ENCODE measurements at regions not wholly inside any gene's neighbourhood (a gene's known extent, or its start where the extent isn't known, plus 50 kb on each side); places are given as distances from the start of the nearest gene placed in this dataset.

GRCh38 chr2:226312155-226312554, 487.5 kb downstream of the IRS1 start:
- TF ChIP-seq CTCF (IDR thresholded peaks at IDR 0.05; ENCODE audit: borderline replicate concordance, extremely low read depth, low read length, poor library complexity, severe bottlenecking): no peak
- no peak for TF ChIP-seq EZH2 (IDR thresholded peaks at IDR 0.05; ENCODE audit: borderline replicate concordance, low read depth, low read length, severe bottlenecking)
- no peaks in the 10 kb centered on the region for H3K27me3 ChIP-seq (ENCODE audit: insufficient read depth, low read length, poor library complexity)
- no peaks in the 10 kb centered on the region for H3K4me1 ChIP-seq (ENCODE audit: insufficient read depth, low read length)
- no peaks in the 10 kb centered on the region for H3K79me2 ChIP-seq (ENCODE audit: insufficient read depth, low read length)
- H3K27ac ChIP-seq (ENCODE audit: low read length): no peak overlapping the region
- H3K4me3 ChIP-seq (ENCODE audit: low read depth in 1 of 2, low read length in 2 of 2): no peak overlapping the region
- no peak overlapping the region for H3K9ac ChIP-seq (ENCODE audit: low read depth, low read length)
- H3K36me3 ChIP-seq (ENCODE audit: insufficient read depth, low read length): no peaks in the 10 kb centered on the region
- DNase-seq: no peak
- no peak overlapping the region for H2AFZ ChIP-seq (ENCODE audit: low read depth, low read length)
- ATAC-seq (ENCODE audit: insufficient read depth, low read depth): no peak
- no peak overlapping the region for H3K4me2 ChIP-seq (ENCODE audit: insufficient read depth, low read length)
- no peaks in the 10 kb centered on the region for H4K20me1 ChIP-seq (ENCODE audit: insufficient read depth, low read length)
- no peaks in the 10 kb centered on the region for H3K9me3 ChIP-seq (ENCODE audit: insufficient read depth, low read length, severe bottlenecking)

GRCh38 chr2:226310146-226310545, 489.5 kb downstream of the IRS1 start:
- Histone ChIP-seq H4K20me1 (ENCODE audit: insufficient read depth, low read length) (no peaks in the 10 kb centered on the region), H3K9ac (ENCODE audit: low read depth, low read length) (no peak overlapping the region), H3K4me2 (ENCODE audit: insufficient read depth, low read length) (no peak overlapping the region), H3K27ac (ENCODE audit: low read length) (no peak overlapping the region), H2AFZ (ENCODE audit: low read depth, low read length) (no peak overlapping the region), H3K9me3 (ENCODE audit: insufficient read depth, low read length, severe bottlenecking) (no peaks in the 10 kb centered on the region), H3K4me3 (ENCODE audit: low read depth in 1 of 2, low read length in 2 of 2) (no peak overlapping the region), H3K4me1 (ENCODE audit: insufficient read depth, low read length) (no peaks in the 10 kb centered on the region), H3K79me2 (ENCODE audit: insufficient read depth, low read length) (no peaks in the 10 kb centered on the region), H3K27me3 (ENCODE audit: insufficient read depth, low read length, poor library complexity) (no peaks in the 10 kb centered on the region), H3K36me3 (ENCODE audit: insufficient read depth, low read length) (no peaks in the 10 kb centered on the region)
- ATAC-seq (ENCODE audit: insufficient read depth, low read depth): no peak
- DNase-seq: no peak
- TF ChIP-seq EZH2 (IDR thresholded peaks at IDR 0.05; ENCODE audit: borderline replicate concordance, low read depth, low read length, severe bottlenecking) (no peak), CTCF (IDR thresholded peaks at IDR 0.05; ENCODE audit: borderline replicate concordance, extremely low read depth, low read length, poor library complexity, severe bottlenecking) (no peak)

GRCh38 chr2:226308986-226309385, 490.6 kb downstream of the IRS1 start:
- no peak for ATAC-seq (ENCODE audit: insufficient read depth, low read depth)
- Histone ChIP-seq H3K4me1 (ENCODE audit: insufficient read depth, low read length) (no peaks in the 10 kb centered on the region), H3K27me3 (ENCODE audit: insufficient read depth, low read length, poor library complexity) (no peaks in the 10 kb centered on the region), H3K4me3 (ENCODE audit: low read depth in 1 of 2, low read length in 2 of 2) (no peak overlapping the region), H3K9ac (ENCODE audit: low read depth, low read length) (no peak overlapping the region), H3K4me2 (ENCODE audit: insufficient read depth, low read length) (no peak overlapping the region), H3K36me3 (ENCODE audit: insufficient read depth, low read length) (no peaks in the 10 kb centered on the region), H3K9me3 (ENCODE audit: insufficient read depth, low read length, severe bottlenecking) (no peaks in the 10 kb centered on the region), H4K20me1 (ENCODE audit: insufficient read depth, low read length) (no peaks in the 10 kb centered on the region), H2AFZ (ENCODE audit: low read depth, low read length) (no peak overlapping the region), H3K27ac (ENCODE audit: low read length) (no peak overlapping the region), H3K79me2 (ENCODE audit: insufficient read depth, low read length) (no peaks in the 10 kb centered on the region)
- TF ChIP-seq CTCF (IDR thresholded peaks at IDR 0.05; ENCODE audit: borderline replicate concordance, extremely low read depth, low read length, poor library complexity, severe bottlenecking): no peak
- TF ChIP-seq EZH2 (IDR thresholded peaks at IDR 0.05; ENCODE audit: borderline replicate concordance, low read depth, low read length, severe bottlenecking): no peak
- no peak for DNase-seq

- Histone ChIP-seq H3K79me2 (ENCODE audit: insufficient read depth, low read length) (no peaks in the 10 kb centered on the region), H4K20me1 (ENCODE audit: insufficient read depth, low read length) (no peaks in the 10 kb centered on the region), H3K4me2 (ENCODE audit: insufficient read depth, low read length) (no peak overlapping the region), H3K27me3 (ENCODE audit: insufficient read depth, low read length, poor library complexity) (no peaks in the 10 kb centered on the region), H3K4me3 (ENCODE audit: low read depth in 1 of 2, low read length in 2 of 2) (no peak overlapping the region), H3K4me1 (ENCODE audit: insufficient read depth, low read length) (no peaks in the 10 kb centered on the region), H2AFZ (ENCODE audit: low read depth, low read length) (no peak overlapping the region), H3K9me3 (ENCODE audit: insufficient read depth, low read length, severe bottlenecking) (no peaks in the 10 kb centered on the region), H3K36me3 (ENCODE audit: insufficient read depth, low read length) (no peaks in the 10 kb centered on the region), H3K27ac (ENCODE audit: low read length) (no peak overlapping the region), H3K9ac (ENCODE audit: low read depth, low read length) (no peak overlapping the region)
- ATAC-seq (ENCODE audit: insufficient read depth, low read depth) (no peak), DNase-seq (no peak)
- TF ChIP-seq CTCF (IDR thresholded peaks at IDR 0.05; ENCODE audit: borderline replicate concordance, extremely low read depth, low read length, poor library complexity, severe bottlenecking) (no peak), EZH2 (IDR thresholded peaks at IDR 0.05; ENCODE audit: borderline replicate concordance, low read depth, low read length, severe bottlenecking) (no peak)
Measured at GRCh38 chr2:226308323-226308680, 491.3 kb downstream of the IRS1 start.
